Mesendoderm (in vitro differentiated cells): ENCODE measurements at regions not wholly inside any gene's neighbourhood (a gene's known extent, or its start where the extent isn't known, plus 50 kb on each side); places are given as distances from the start of the nearest gene placed in this dataset.
A peak's percentile ranks its signal among the peaks of the same experiment; 100 is the strongest.

ENCODE experiments used
- DNase-seq: peaks from one replicate; pipeline ENCODE4 v3.0.0; 2013
- H2AK5ac ChIP-seq: 2 replicates; pipeline ENCODE4 v1.6.1; 2013; ENCODE audit warnings: low read length, inconsistent platforms
- H2BK120ac ChIP-seq: 2 replicates; pipeline ENCODE4 v1.6.1; 2013; ENCODE audit warnings: low read depth, mild to moderate bottlenecking, low read length, moderate library complexity, mixed read lengths
- H2BK15ac ChIP-seq: replicated peaks from 2 replicates; pipeline ENCODE4 v1.6.1; 2013; ENCODE audit warnings: low read depth, mild to moderate bottlenecking, moderate library complexity
- H2BK5ac ChIP-seq: 2 replicates; pipeline ENCODE4 v1.6.1; 2013; ENCODE audit warnings: low read length, inconsistent platforms
- H3K18ac ChIP-seq: 2 replicates; pipeline ENCODE4 v1.6.1; 2013; ENCODE audit warnings: mild to moderate bottlenecking, low read length, mixed read lengths
- H3K23ac ChIP-seq: one replicate; pipeline ENCODE4 v1.6.1; 2013; ENCODE audit warnings: low read length
- H3K27ac ChIP-seq: 2 replicates; pipeline ENCODE4 v1.5.1; 2013; ENCODE audit warnings: low read depth, mild to moderate bottlenecking, inconsistent platforms, low read length, moderate library complexity
- H3K27me3 ChIP-seq: 2 replicates; pipeline ENCODE4 v1.6.1; 2013; ENCODE audit warnings: low read length, control low read depth, mild to moderate bottlenecking, inconsistent platforms; ENCODE audit not compliant: insufficient read depth, poor library complexity
- H3K36me3 ChIP-seq: 2 replicates; pipeline ENCODE4 v1.6.1; 2013; ENCODE audit warnings: low read length, inconsistent platforms; ENCODE audit not compliant: control insufficient read depth, insufficient read depth
- H3K4ac ChIP-seq: one replicate; pipeline ENCODE4 v1.6.1; 2013; ENCODE audit warnings: low read depth, mild to moderate bottlenecking, low read length, moderate library complexity
- H3K4me1 ChIP-seq: 2 replicates; pipeline ENCODE4 v1.6.1; 2013; ENCODE audit warnings: low read depth, low read length, inconsistent platforms; ENCODE audit not compliant: control insufficient read depth
- H3K4me2 ChIP-seq: 2 replicates; pipeline ENCODE4 v1.6.1; 2013; ENCODE audit warnings: low read length
- H3K4me3 ChIP-seq: 2 replicates; pipeline ENCODE4 v1.5.1; 2013; ENCODE audit warnings: mild to moderate bottlenecking, low read length
- H3K56ac ChIP-seq: one replicate; pipeline ENCODE4 v1.6.1; 2013; ENCODE audit warnings: low read length
- H3K79me1 ChIP-seq: 2 replicates; pipeline ENCODE4 v1.6.1; 2013; ENCODE audit warnings: low read length, inconsistent platforms
- H3K79me2 ChIP-seq: 2 replicates; pipeline ENCODE4 v1.6.1; 2013; ENCODE audit warnings: mild to moderate bottlenecking, low read length; ENCODE audit not compliant: control insufficient read depth, insufficient read depth
- H3K9ac ChIP-seq: 2 replicates; pipeline ENCODE4 v1.6.1; 2013; ENCODE audit warnings: low read length, inconsistent platforms
- H4K5ac ChIP-seq: one replicate; pipeline ENCODE4 v1.6.1; 2013; ENCODE audit warnings: low read length
- H4K8ac ChIP-seq: one replicate; pipeline ENCODE4 v1.6.1; 2013; ENCODE audit warnings: low read depth, mild to moderate bottlenecking, control low read depth, low read length, moderate library complexity
- WGBS: extraction: QIAGEN DNeasy Blood & Tissue Kit; methylation state at CpG from one replicate; pipeline ENCODE4 v1.1.7; 2013; ENCODE audit warnings: low lambda C conversion rate, missing lambda C conversion rate; ENCODE audit not compliant: insufficient coverage; ENCODE audit errors: extremely low coverage; 5-methylcytosine and 5-hydroxymethylcytosine counted together

GRCh38 chr10:20369863-20370736, 527.0 kb downstream of the NEBL start:
- no CpG with 5 or more reads among the region's 9 CpGs for WGBS
- peak overlapping the region; percentile 10 for H3K4ac ChIP-seq
- DNase-seq: peak; percentile 77
- peak overlapping the region; percentile 32 for H3K9ac ChIP-seq
- H2BK15ac ChIP-seq: no peak overlapping the region
- peak overlapping the region; percentile 92 for H3K27ac ChIP-seq
- H2BK5ac ChIP-seq: peak overlapping the region; percentile 12
- peak overlapping the region; percentile 83 for H3K18ac ChIP-seq
- no peaks in the 10 kb centered on the region for H3K79me1 ChIP-seq
- H4K8ac ChIP-seq: no peak overlapping the region
- peak overlapping the region; percentile 17 for H3K23ac ChIP-seq
- no peaks in the 10 kb centered on the region for H3K27me3 ChIP-seq
- H3K4me2 ChIP-seq: no peak overlapping the region
- H3K4me3 ChIP-seq: no peak overlapping the region
- no peaks in the 10 kb centered on the region for H3K4me1 ChIP-seq
- H3K79me2 ChIP-seq: no peaks in the 10 kb centered on the region
- H3K36me3 ChIP-seq: no peaks in the 10 kb centered on the region
- H2AK5ac ChIP-seq: no peak overlapping the region
- peak overlapping the region; percentile 54 for H2BK120ac ChIP-seq
- H4K5ac ChIP-seq: peak overlapping the region; percentile 21
- H3K56ac ChIP-seq: peak overlapping the region; percentile 77

- DNase-seq: no peak
- Histone ChIP-seq H3K4me3 (no peak overlapping the region), H3K27ac (no peak overlapping the region), H2AK5ac (no peak overlapping the region), H3K56ac (no peak overlapping the region), H4K8ac (no peak overlapping the region), H3K79me2 (no peaks in the 10 kb centered on the region), H2BK120ac (no peak overlapping the region), H3K23ac (no peak overlapping the region), H2BK5ac (no peak overlapping the region), H3K27me3 (no peaks in the 10 kb centered on the region), H3K4me2 (no peak overlapping the region), H4K5ac (no peak overlapping the region), H3K4ac (no peak overlapping the region), H3K79me1 (no peaks in the 10 kb centered on the region), H3K18ac (no peak overlapping the region), H2BK15ac (no peak overlapping the region), H3K36me3 (no peaks in the 10 kb centered on the region), H3K9ac (no peak overlapping the region), H3K4me1 (no peaks in the 10 kb centered on the region)
These were observed 533.4 kb downstream of the NEBL start for GRCh38 chr10:20363684-20364083.

- Histone ChIP-seq H3K79me2 (no peaks in the 10 kb centered on the region), H3K27ac (no peak overlapping the region), H2AK5ac (no peak overlapping the region), H4K8ac (no peak overlapping the region), H2BK5ac (no peak overlapping the region), H4K5ac (no peak overlapping the region), H3K4me2 (no peak overlapping the region), H3K4me3 (no peak overlapping the region), H3K36me3 (no peaks in the 10 kb centered on the region), H3K18ac (no peak overlapping the region), H3K56ac (no peak overlapping the region), H3K27me3 (no peaks in the 10 kb centered on the region), H3K79me1 (no peaks in the 10 kb centered on the region), H2BK15ac (no peak overlapping the region), H3K4ac (no peak overlapping the region), H3K9ac (no peak overlapping the region), H3K4me1 (no peaks in the 10 kb centered on the region), H3K23ac (no peak overlapping the region), H2BK120ac (no peak overlapping the region)
- WGBS: no CpG with 5 or more reads among the region's 4 CpGs
- DNase-seq: no peak
These were observed 539.7 kb downstream of the PLXDC2 start for GRCh38 chr10:20355915-20356314.

GRCh38 chr10:20355011-20355410, 538.8 kb downstream of the PLXDC2 start:
- Histone ChIP-seq H4K8ac (no peak overlapping the region), H3K27ac (no peak overlapping the region), H3K9ac (no peak overlapping the region)

GRCh38 chr10:20354166-20354565, 537.9 kb downstream of the PLXDC2 start:
- Histone ChIP-seq H4K8ac (no peak overlapping the region), H3K23ac (no peak overlapping the region), H3K4me2 (no peak overlapping the region), H3K9ac (no peak overlapping the region), H3K4ac (no peak overlapping the region), H3K27ac (no peak overlapping the region), H3K4me1 (no peaks in the 10 kb centered on the region), H4K5ac (no peak overlapping the region), H2BK15ac (no peak overlapping the region), H2BK5ac (no peak overlapping the region), H3K79me1 (no peaks in the 10 kb centered on the region), H3K27me3 (no peaks in the 10 kb centered on the region), H2AK5ac (no peak overlapping the region), H3K79me2 (no peaks in the 10 kb centered on the region), H2BK120ac (no peak overlapping the region), H3K36me3 (no peaks in the 10 kb centered on the region), H3K56ac (no peak overlapping the region), H3K4me3 (no peak overlapping the region), H3K18ac (no peak overlapping the region)
- WGBS: no CpG with 5 or more reads among the region's 1 CpG
- no peak for DNase-seq

More at GRCh38 chr10:20355011-20355410, 538.8 kb downstream of the PLXDC2 start:
- Histone ChIP-seq H3K4me1 (no peaks in the 10 kb centered on the region), H3K79me2 (no peaks in the 10 kb centered on the region), H3K23ac (no peak overlapping the region), H3K4ac (no peak overlapping the region), H3K18ac (no peak overlapping the region), H2AK5ac (no peak overlapping the region), H3K4me2 (no peak overlapping the region), H2BK15ac (no peak overlapping the region), H3K4me3 (no peak overlapping the region), H3K56ac (no peak overlapping the region), H3K79me1 (no peaks in the 10 kb centered on the region), H2BK120ac (no peak overlapping the region), H3K36me3 (no peaks in the 10 kb centered on the region), H3K27me3 (no peaks in the 10 kb centered on the region), H4K5ac (no peak overlapping the region), H2BK5ac (no peak overlapping the region)
- no CpG with 5 or more reads among the region's 3 CpGs for WGBS
- DNase-seq: no peak

- WGBS: no CpG with 5 or more reads among the region's 2 CpGs
- no peaks in the 10 kb centered on the region for H3K4me1 ChIP-seq
These were observed 534.3 kb downstream of the PLXDC2 start for GRCh38 chr10:20350509-20350908.

More at GRCh38 chr10:20350509-20350908, 534.3 kb downstream of the PLXDC2 start:
- Histone ChIP-seq H3K23ac (no peak overlapping the region), H3K4me3 (no peak overlapping the region), H4K5ac (no peak overlapping the region), H3K27me3 (no peaks in the 10 kb centered on the region), H4K8ac (no peak overlapping the region), H3K79me1 (no peaks in the 10 kb centered on the region), H3K36me3 (no peaks in the 10 kb centered on the region), H3K18ac (no peak overlapping the region), H2BK5ac (no peak overlapping the region), H3K79me2 (no peaks in the 10 kb centered on the region), H2AK5ac (no peak overlapping the region), H2BK120ac (no peak overlapping the region), H3K9ac (no peak overlapping the region), H2BK15ac (no peak overlapping the region), H3K4me2 (no peak overlapping the region), H3K4ac (no peak overlapping the region), H3K56ac (no peak overlapping the region), H3K27ac (no peak overlapping the region)
- DNase-seq: no peak
